ENCODE measurements at regions not wholly inside any gene's neighbourhood (a gene's known extent, or its start where the extent isn't known, plus 50 kb on each side); places are given as distances from the start of the nearest gene placed in this dataset.
"Not testable (repeated sequence)": the region's sequence is repeated elsewhere in the genome, so short reads cannot be mapped to it uniquely, and the experiment has no call there.

DNA sequence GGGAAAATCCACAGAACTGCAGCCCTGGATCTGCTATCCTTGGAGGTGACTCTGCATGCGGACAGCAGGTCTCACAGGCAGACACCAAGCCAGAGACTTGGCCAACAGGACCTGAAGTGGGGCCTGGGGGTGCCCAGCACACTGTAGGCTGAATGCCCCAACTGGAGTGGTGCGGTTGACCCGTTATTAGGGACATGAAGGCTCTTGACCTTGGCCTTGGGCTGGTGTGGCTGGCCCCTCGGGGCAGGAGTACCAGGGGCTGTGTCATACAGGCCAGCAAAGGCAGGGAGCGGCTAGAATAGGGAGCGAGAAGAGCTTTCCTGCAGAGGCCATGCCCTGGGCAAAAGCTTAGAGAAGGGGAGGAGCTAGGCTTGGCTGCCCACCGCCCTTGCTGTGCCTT, 153.2 kb upstream of the MVB12B start:
- H3K4me1 ChIP-seq (replicated peaks; ENCODE audit: insufficient read depth) = no peaks in the 10 kb centered on the region
- H3K27ac ChIP-seq = no peak overlapping the region
- no peaks in the 10 kb centered on the region for H3K9me3 ChIP-seq (ENCODE audit: insufficient read depth, low read depth)
- H3K79me2 ChIP-seq (ENCODE audit: low read depth) = no peaks in the 10 kb centered on the region
- no peak for DNase-seq
- H3K27me3 ChIP-seq (ENCODE audit: insufficient read depth, low read depth) = peaks cover 51% of the 10 kb centered on the region
- no peak for TF ChIP-seq EZH2 (IDR thresholded peaks at IDR 0.05; ENCODE audit: low read depth)
- TF ChIP-seq, protein P1, sequence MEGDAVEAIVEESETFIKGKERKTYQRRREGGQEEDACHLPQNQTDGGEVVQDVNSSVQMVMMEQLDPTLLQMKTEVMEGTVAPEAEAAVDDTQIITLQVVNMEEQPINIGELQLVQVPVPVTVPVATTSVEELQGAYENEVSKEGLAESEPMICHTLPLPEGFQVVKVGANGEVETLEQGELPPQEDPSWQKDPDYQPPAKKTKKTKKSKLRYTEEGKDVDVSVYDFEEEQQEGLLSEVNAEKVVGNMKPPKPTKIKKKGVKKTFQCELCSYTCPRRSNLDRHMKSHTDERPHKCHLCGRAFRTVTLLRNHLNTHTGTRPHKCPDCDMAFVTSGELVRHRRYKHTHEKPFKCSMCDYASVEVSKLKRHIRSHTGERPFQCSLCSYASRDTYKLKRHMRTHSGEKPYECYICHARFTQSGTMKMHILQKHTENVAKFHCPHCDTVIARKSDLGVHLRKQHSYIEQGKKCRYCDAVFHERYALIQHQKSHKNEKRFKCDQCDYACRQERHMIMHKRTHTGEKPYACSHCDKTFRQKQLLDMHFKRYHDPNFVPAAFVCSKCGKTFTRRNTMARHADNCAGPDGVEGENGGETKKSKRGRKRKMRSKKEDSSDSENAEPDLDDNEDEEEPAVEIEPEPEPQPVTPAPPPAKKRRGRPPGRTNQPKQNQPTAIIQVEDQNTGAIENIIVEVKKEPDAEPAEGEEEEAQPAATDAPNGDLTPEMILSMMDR (conservative IDR thresholded peaks at IDR 0.05) = no peak
- ChIA-PET CTCF (no interaction called here), POLR2A (ENCODE audit: unreplicated experiment) (no interaction called here)
- H2AFZ ChIP-seq = no peak overlapping the region
- H3K36me3 ChIP-seq (ENCODE audit: low read depth) = no peaks in the 10 kb centered on the region
- H3K9me2 ChIP-seq (ENCODE audit: insufficient read depth) = no peaks in the 10 kb centered on the region
- H3K4me3 ChIP-seq = no peak overlapping the region
- no peaks in the 10 kb centered on the region for H4K20me1 ChIP-seq (ENCODE audit: insufficient read depth)
- H3K4me2 ChIP-seq = no peak overlapping the region
- H3F3A ChIP-seq (ENCODE audit: insufficient read depth, low read depth) = no peaks in the 10 kb centered on the region
- BruUV-seq (replicated peaks) = no TSS peak
- intact Hi-C loops (cut with micrococcal nuclease; ENCODE audit: unreplicated experiment) = no loop called here

GRCh38 chr9:126173929-126174328, 152.7 kb upstream of the MVB12B start:
- no peak for TF ChIP-seq EZH2 (IDR thresholded peaks at IDR 0.05; ENCODE audit: low read depth)
- TF ChIP-seq, protein P1 (conservative IDR thresholded peaks at IDR 0.05) = no peak
- no peak overlapping the region for H3K4me2 ChIP-seq
- H4K20me1 ChIP-seq (ENCODE audit: insufficient read depth) = no peaks in the 10 kb centered on the region
- H3K4me1 ChIP-seq (replicated peaks; ENCODE audit: insufficient read depth) = no peaks in the 10 kb centered on the region
- no peaks in the 10 kb centered on the region for H3F3A ChIP-seq (ENCODE audit: insufficient read depth, low read depth)
- H3K9me2 ChIP-seq (ENCODE audit: insufficient read depth) = no peaks in the 10 kb centered on the region
- POLR2A ChIA-PET (ENCODE audit: unreplicated experiment) = no interaction called here
- H3K9me3 ChIP-seq (ENCODE audit: insufficient read depth, low read depth) = no peaks in the 10 kb centered on the region
- no peak overlapping the region for H3K4me3 ChIP-seq
- no peak overlapping the region for H2AFZ ChIP-seq
- H3K36me3 ChIP-seq (ENCODE audit: low read depth) = no peaks in the 10 kb centered on the region
- H3K27ac ChIP-seq = no peak overlapping the region
- no peak for DNase-seq
- no TSS peak for BruUV-seq (replicated peaks)
- intact Hi-C loops (cut with micrococcal nuclease; ENCODE audit: unreplicated experiment) = no loop called here
- CTCF ChIA-PET = no interaction called here
- H3K79me2 ChIP-seq (ENCODE audit: low read depth) = no peaks in the 10 kb centered on the region
- peaks cover 46% of the 10 kb centered on the region for H3K27me3 ChIP-seq (ENCODE audit: insufficient read depth, low read depth)

GRCh38 chr9:126183266-126183665, 143.4 kb upstream of the MVB12B start:
- Histone ChIP-seq H4K20me1 (ENCODE audit: insufficient read depth) (no peaks in the 10 kb centered on the region), H3K9me3 (ENCODE audit: insufficient read depth, low read depth) (no peaks in the 10 kb centered on the region), H3K4me3 (no peak overlapping the region), H3K9me2 (ENCODE audit: insufficient read depth) (no peaks in the 10 kb centered on the region), H3K4me2 (no peak overlapping the region), H3F3A (ENCODE audit: insufficient read depth, low read depth) (no peaks in the 10 kb centered on the region), H3K79me2 (ENCODE audit: low read depth) (no peaks in the 10 kb centered on the region), H3K27ac (no peak overlapping the region), H3K27me3 (ENCODE audit: insufficient read depth, low read depth) (peaks cover 73% of the 10 kb centered on the region), H3K36me3 (ENCODE audit: low read depth) (no peaks in the 10 kb centered on the region), H2AFZ (no peak overlapping the region), H3K4me1 (replicated peaks; ENCODE audit: insufficient read depth) (no peaks in the 10 kb centered on the region)
- TF ChIP-seq EZH2 (IDR thresholded peaks at IDR 0.05; ENCODE audit: low read depth) = no peak
- TF ChIP-seq, protein P1 (conservative IDR thresholded peaks at IDR 0.05) = no peak
- CTCF ChIA-PET = no interaction called here
- intact Hi-C loops (cut with micrococcal nuclease; ENCODE audit: unreplicated experiment) = no loop called here
- DNase-seq = no peak
- POLR2A ChIA-PET (ENCODE audit: unreplicated experiment) = no interaction called here
- no TSS peak for BruUV-seq (replicated peaks)

GRCh38 chr9:126190994-126191393, 135.6 kb upstream of the MVB12B start:
- CTCF ChIA-PET; H4K20me1 ChIP-seq (ENCODE audit: insufficient read depth); intact Hi-C loops (cut with micrococcal nuclease; ENCODE audit: unreplicated experiment); DNase-seq; H3K79me2 ChIP-seq (ENCODE audit: low read depth); H2AFZ ChIP-seq; H3K4me1 ChIP-seq (replicated peaks; ENCODE audit: insufficient read depth); H3K36me3 ChIP-seq (ENCODE audit: low read depth); H3F3A ChIP-seq (ENCODE audit: insufficient read depth, low read depth); H3K9me3 ChIP-seq (ENCODE audit: insufficient read depth, low read depth); H3K27ac ChIP-seq; BruUV-seq (replicated peaks); H3K4me2 ChIP-seq; H3K9me2 ChIP-seq (ENCODE audit: insufficient read depth); POLR2A ChIA-PET (ENCODE audit: unreplicated experiment); H3K4me3 ChIP-seq: not testable (repeated sequence)
- peaks cover 82% of the 10 kb centered on the region for H3K27me3 ChIP-seq (ENCODE audit: insufficient read depth, low read depth)
